Effector memory CD4-positive, alpha-beta T cell (primary cell): ENCODE measurements at regions not wholly inside any gene's neighbourhood (a gene's known extent, or its start where the extent isn't known, plus 50 kb on each side); places are given as distances from the start of the nearest gene placed in this dataset.

Experiments used
- DNase-seq, 3 donors: peaks; one replicate each; pipeline ENCODE4 v3.0.0-alpha.2; 2020
- H3K27ac ChIP-seq: 2 replicates; pipeline ENCODE4 v1.7.0; 2013; ENCODE audit warnings: mild to moderate bottlenecking, low read length, moderate library complexity; ENCODE audit not compliant: insufficient read depth, poor library complexity, severe bottlenecking
- H3K27me3 ChIP-seq: replicated peaks from 2 replicates; pipeline ENCODE4 v1.7.0; 2013; ENCODE audit warnings: mild to moderate bottlenecking, low read length; ENCODE audit not compliant: insufficient read depth, control insufficient read depth, poor library complexity, severe bottlenecking
- H3K36me3 ChIP-seq: 2 replicates; pipeline ENCODE4 v1.7.0; 2013; ENCODE audit warnings: mild to moderate bottlenecking, low read length, moderate library complexity; ENCODE audit not compliant: control insufficient read depth, insufficient read depth
- H3K4me1 ChIP-seq: 2 replicates; pipeline ENCODE4 v1.7.0; 2013; ENCODE audit warnings: low read length, mild to moderate bottlenecking; ENCODE audit not compliant: control insufficient read depth, insufficient read depth, poor library complexity, severe bottlenecking
- H3K4me3 ChIP-seq: 2 replicates; pipeline ENCODE4 v1.7.0; 2013; ENCODE audit warnings: low read length, low read depth, mild to moderate bottlenecking; ENCODE audit not compliant: insufficient read depth, poor library complexity, severe bottlenecking
- H3K9me3 ChIP-seq: 2 replicates; pipeline ENCODE4 v1.7.0; 2013; ENCODE audit warnings: mild to moderate bottlenecking, low read length, moderate library complexity; ENCODE audit not compliant: control insufficient read depth

GRCh38 chr2:133972786-133973185 is 281.1 kb upstream of the MGAT5 start:
- Histone ChIP-seq H3K36me3 (no peaks in the 10 kb centered on the region), H3K4me3 (no peak overlapping the region), H3K27me3 (no peaks in the 10 kb centered on the region), H3K4me1 (no peaks in the 10 kb centered on the region), H3K27ac (no peak overlapping the region), H3K9me3 (no peaks in the 10 kb centered on the region)
- DNase-seq: no peak

GRCh38 chr2:133974353-133974752 is 279.5 kb upstream of the MGAT5 start:
- no peaks in the 10 kb centered on the region for H3K4me1 ChIP-seq
- DNase-seq: no peak
- no peaks in the 10 kb centered on the region for H3K9me3 ChIP-seq

GRCh38 chr2:133975135-133975534 is 278.7 kb upstream of the MGAT5 start:
- DNase-seq: no peak
- Histone ChIP-seq H3K27me3 (no peaks in the 10 kb centered on the region), H3K4me1 (no peaks in the 10 kb centered on the region), H3K9me3 (no peaks in the 10 kb centered on the region), H3K4me3 (no peak overlapping the region), H3K27ac (no peak overlapping the region), H3K36me3 (no peaks in the 10 kb centered on the region)

More at GRCh38 chr2:133974353-133974752, 279.5 kb upstream of the MGAT5 start:
- no peaks in the 10 kb centered on the region for H3K36me3 ChIP-seq
- H3K4me3 ChIP-seq: no peak overlapping the region
- H3K27me3 ChIP-seq: no peaks in the 10 kb centered on the region
- no peak overlapping the region for H3K27ac ChIP-seq

- H3K4me1 ChIP-seq: no peaks in the 10 kb centered on the region
Observed at GRCh38 chr2:133975676-133976428, 278.0 kb upstream of the MGAT5 start.

GRCh38 chr2:133976659-133977058 is 277.2 kb upstream of the MGAT5 start:
- H3K27ac ChIP-seq: no peak overlapping the region
- no peak for DNase-seq
- no peaks in the 10 kb centered on the region for H3K4me1 ChIP-seq
- no peaks in the 10 kb centered on the region for H3K27me3 ChIP-seq
- H3K4me3 ChIP-seq: no peak overlapping the region
- no peaks in the 10 kb centered on the region for H3K9me3 ChIP-seq
- no peaks in the 10 kb centered on the region for H3K36me3 ChIP-seq

More at GRCh38 chr2:133975676-133976428, 278.0 kb upstream of the MGAT5 start:
- no peak for DNase-seq
- Histone ChIP-seq H3K4me3 (no peak overlapping the region), H3K36me3 (no peaks in the 10 kb centered on the region), H3K27ac (no peak overlapping the region), H3K27me3 (no peaks in the 10 kb centered on the region), H3K9me3 (no peaks in the 10 kb centered on the region)

- Histone ChIP-seq H3K9me3 (no peaks in the 10 kb centered on the region), H3K36me3 (no peaks in the 10 kb centered on the region), H3K4me3 (no peak overlapping the region), H3K27me3 (no peaks in the 10 kb centered on the region), H3K4me1 (no peaks in the 10 kb centered on the region), H3K27ac (no peak overlapping the region)
- DNase-seq: no peak
Observed at GRCh38 chr2:133977405-133977804, 276.5 kb upstream of the MGAT5 start.

GRCh38 chr2:133982256-133982655 is 271.6 kb upstream of the MGAT5 start:
- Histone ChIP-seq H3K27ac (no peak overlapping the region), H3K27me3 (no peaks in the 10 kb centered on the region), H3K36me3 (no peaks in the 10 kb centered on the region), H3K9me3 (no peaks in the 10 kb centered on the region), H3K4me1 (no peaks in the 10 kb centered on the region), H3K4me3 (no peak overlapping the region)
- no peak for DNase-seq

GRCh38 chr2:133985563-133985962 is 268.3 kb upstream of the MGAT5 start:
- Histone ChIP-seq H3K4me3 (no peak overlapping the region), H3K9me3 (no peaks in the 10 kb centered on the region)

GRCh38 chr2:133986081-133986837 is 267.6 kb upstream of the MGAT5 start:
- no peak for DNase-seq
- Histone ChIP-seq H3K9me3 (no peaks in the 10 kb centered on the region), H3K4me1 (no peaks in the 10 kb centered on the region), H3K27ac (no peak overlapping the region), H3K4me3 (no peak overlapping the region), H3K27me3 (peaks cover 4% of the 10 kb centered on the region), H3K36me3 (no peaks in the 10 kb centered on the region)

More at GRCh38 chr2:133985563-133985962, 268.3 kb upstream of the MGAT5 start:
- Histone ChIP-seq H3K27ac (no peak overlapping the region), H3K4me1 (no peaks in the 10 kb centered on the region), H3K27me3 (peaks cover 2% of the 10 kb centered on the region), H3K36me3 (no peaks in the 10 kb centered on the region)
- DNase-seq: no peak
